ENCODE measurements at regions not wholly inside any gene's neighbourhood (a gene's known extent, or its start where the extent isn't known, plus 50 kb on each side); places are given as distances from the start of the nearest gene placed in this dataset.

GRCh38 chr13:42396901-42397655 is 125.1 kb downstream of the AKAP11 start (continued):
- TF ChIP-seq ZBTB11 (CRISPR knock-in tag; IDR thresholded peaks at IDR 0.05), result no peak
- TF ChIP-seq, protein P1, sequence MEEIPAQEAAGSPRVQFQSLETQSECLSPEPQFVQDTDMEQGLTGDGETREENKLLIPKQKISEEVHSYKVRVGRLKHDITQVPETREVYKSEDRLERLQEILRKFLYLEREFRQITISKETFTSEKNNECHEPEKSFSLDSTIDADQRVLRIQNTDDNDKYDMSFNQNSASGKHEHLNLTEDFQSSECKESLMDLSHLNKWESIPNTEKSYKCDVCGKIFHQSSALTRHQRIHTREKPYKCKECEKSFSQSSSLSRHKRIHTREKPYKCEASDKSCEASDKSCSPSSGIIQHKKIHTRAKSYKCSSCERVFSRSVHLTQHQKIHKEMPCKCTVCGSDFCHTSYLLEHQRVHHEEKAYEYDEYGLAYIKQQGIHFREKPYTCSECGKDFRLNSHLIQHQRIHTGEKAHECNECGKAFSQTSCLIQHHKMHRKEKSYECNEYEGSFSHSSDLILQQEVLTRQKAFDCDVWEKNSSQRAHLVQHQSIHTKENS (CRISPR knock-in tag; IDR thresholded peaks at IDR 0.05), result no peak
- TF ChIP-seq E2F8 (IDR thresholded peaks at IDR 0.05; ENCODE audit: low read depth, partially characterized antibody), result no peak

Data from K562 (cell line).